ENCODE measurements at regions not wholly inside any gene's neighbourhood (a gene's known extent, or its start where the extent isn't known, plus 50 kb on each side); places are given as distances from the start of the nearest gene placed in this dataset.
A peak's percentile ranks its signal among the peaks of the same experiment; 100 is the strongest.

- intact Hi-C loops (cut with micrococcal nuclease), result no loop called here
Measured at GRCh38 chr13:53200498-53201453, 172.2 kb downstream of the OLFM4 start.

DNA sequence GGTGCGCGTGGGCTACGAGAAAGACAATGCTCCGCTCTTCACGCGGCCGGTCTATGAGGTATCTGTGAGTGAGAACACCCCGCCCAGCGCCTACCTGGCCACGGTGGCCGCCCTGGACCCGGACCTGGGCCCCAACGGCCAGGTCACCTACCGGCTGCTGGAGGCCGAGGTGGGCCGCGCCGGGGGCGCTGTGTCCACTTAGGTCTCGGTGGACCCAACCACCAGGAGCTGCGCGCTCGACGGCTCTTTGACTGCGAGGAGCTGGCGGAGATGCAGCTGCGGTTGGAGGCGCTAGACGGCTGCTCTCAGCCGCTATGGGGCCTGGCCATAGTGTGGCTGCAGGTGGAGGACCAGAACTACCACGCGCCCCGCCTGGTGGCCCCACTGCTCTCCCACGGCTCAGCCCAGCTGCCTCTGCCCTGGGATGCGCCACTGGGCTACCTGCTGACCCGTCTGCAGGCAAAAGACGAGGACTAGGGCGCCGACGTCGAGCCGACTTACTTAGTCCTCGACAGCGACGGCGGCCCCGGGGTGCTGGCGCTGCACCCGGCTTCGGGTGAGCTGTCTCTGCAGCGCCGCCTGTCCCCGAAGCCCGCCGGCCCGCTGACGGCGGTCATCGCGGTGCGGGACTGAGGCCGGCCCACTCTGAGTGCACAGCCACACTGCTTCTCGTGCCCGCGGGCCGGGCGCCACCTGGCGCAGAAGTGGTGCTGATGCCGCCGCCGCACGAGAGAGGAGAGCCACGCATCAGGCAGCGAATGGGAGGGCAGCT, 173.0 kb downstream of the OLFM4 start:
- CTCF ChIA-PET, result interaction anchor here (0.6 kb wide), 1 partner anchor 315 kb away, joined by 3 read pairs; no protein-coding TSS in a partner anchor

More at GRCh38 chr13:53200498-53201453, 172.2 kb downstream of the OLFM4 start:
- peaks cover 6% of the 10 kb centered on the region for H3K4me1 Mint-ChIP-seq (ENCODE audit: insufficient read depth, unreplicated experiment)
- CTCF ChIA-PET, result interaction anchor here (0.9 to 2.0 kb wide), 3 partner anchors 9 to 233 kb away, joined by 4 to 7 read pairs (median 4); no protein-coding TSS in a partner anchor
- no peak overlapping the region for H3K4me3 Mint-ChIP-seq (ENCODE audit: unreplicated experiment)
- no peak for DNase-seq (ENCODE audit: unreplicated experiment)
- H3K9me3 Mint-ChIP-seq (ENCODE audit: unreplicated experiment), result no peaks in the 10 kb centered on the region
- BruUV-seq (replicated peaks), result no TSS peak
- TF ChIP-seq CTCF (IDR thresholded peaks at IDR 0.05; ENCODE audit: unreplicated experiment), result no peak
- no peaks in the 10 kb centered on the region for H3K36me3 Mint-ChIP-seq (ENCODE audit: insufficient read depth, unreplicated experiment)
- POLR2A ChIA-PET, result no interaction called here
- no peaks in the 10 kb centered on the region for H3K27me3 Mint-ChIP-seq (ENCODE audit: insufficient read depth, unreplicated experiment)
- no peak overlapping the region for H3K27ac Mint-ChIP-seq (ENCODE audit: low read depth, unreplicated experiment)

DNA sequence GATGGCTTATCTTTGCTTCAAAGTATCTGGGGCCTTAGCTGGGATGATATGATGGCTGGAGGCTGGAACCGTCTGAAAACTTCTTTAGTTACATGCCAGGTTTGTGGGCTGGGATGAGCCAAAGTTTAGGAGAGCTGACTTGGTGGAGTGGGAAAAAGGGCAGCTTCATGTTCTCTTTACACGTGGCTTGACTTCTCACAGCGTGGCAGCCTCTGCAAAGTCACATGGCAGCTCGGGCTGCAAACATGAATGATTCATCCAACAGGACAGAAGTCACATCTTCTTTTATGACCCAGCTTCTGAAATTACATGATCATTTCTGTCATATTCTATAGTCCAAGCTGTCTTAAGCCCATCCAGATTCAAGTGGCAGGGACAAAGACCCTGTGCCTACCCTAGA, 176.0 kb downstream of the OLFM4 start:
- DNase-seq (ENCODE audit: unreplicated experiment), result no peak
- BruUV-seq (replicated peaks), result no TSS peak
- Mint-ChIP-seq H3K4me3 (ENCODE audit: unreplicated experiment) (no peak overlapping the region), H3K36me3 (ENCODE audit: insufficient read depth, unreplicated experiment) (no peaks in the 10 kb centered on the region), H3K9me3 (ENCODE audit: unreplicated experiment) (no peaks in the 10 kb centered on the region), H3K4me1 (ENCODE audit: insufficient read depth, unreplicated experiment) (peaks cover 6% of the 10 kb centered on the region), H3K27ac (ENCODE audit: low read depth, unreplicated experiment) (no peak overlapping the region), H3K27me3 (ENCODE audit: insufficient read depth, unreplicated experiment) (peaks cover 12% of the 10 kb centered on the region)
- no peak for TF ChIP-seq CTCF (IDR thresholded peaks at IDR 0.05; ENCODE audit: unreplicated experiment)
- intact Hi-C loops (cut with micrococcal nuclease), result no loop called here
- CTCF ChIA-PET, result no interaction called here
- POLR2A ChIA-PET, result interaction anchor here (1.0 kb wide), 1 partner anchor 22 kb away, joined by 5 read pairs; no protein-coding TSS in a partner anchor

More for the DNA sequence above, 173.0 kb downstream of the OLFM4 start:
- no peak overlapping the region for H3K27ac Mint-ChIP-seq (ENCODE audit: low read depth, unreplicated experiment)
- intact Hi-C loops (cut with micrococcal nuclease), result no loop called here
- BruUV-seq (replicated peaks), result no TSS peak
- no peak for DNase-seq (ENCODE audit: unreplicated experiment)
- no peak for TF ChIP-seq CTCF (IDR thresholded peaks at IDR 0.05; ENCODE audit: unreplicated experiment)
- H3K4me1 Mint-ChIP-seq (ENCODE audit: insufficient read depth, unreplicated experiment), result peaks cover 6% of the 10 kb centered on the region
- no peaks in the 10 kb centered on the region for H3K9me3 Mint-ChIP-seq (ENCODE audit: unreplicated experiment)
- POLR2A ChIA-PET, result no interaction called here
- H3K27me3 Mint-ChIP-seq (ENCODE audit: insufficient read depth, unreplicated experiment), result no peaks in the 10 kb centered on the region
- no peaks in the 10 kb centered on the region for H3K36me3 Mint-ChIP-seq (ENCODE audit: insufficient read depth, unreplicated experiment)
- H3K4me3 Mint-ChIP-seq (ENCODE audit: unreplicated experiment), result no peak overlapping the region

- Mint-ChIP-seq H3K27ac (ENCODE audit: low read depth, unreplicated experiment) (no peak overlapping the region), H3K27me3 (ENCODE audit: insufficient read depth, unreplicated experiment) (peaks cover 12% of the 10 kb centered on the region), H3K36me3 (ENCODE audit: insufficient read depth, unreplicated experiment) (no peaks in the 10 kb centered on the region), H3K4me1 (ENCODE audit: insufficient read depth, unreplicated experiment) (peaks cover 6% of the 10 kb centered on the region), H3K9me3 (ENCODE audit: unreplicated experiment) (no peaks in the 10 kb centered on the region), H3K4me3 (ENCODE audit: unreplicated experiment) (no peak overlapping the region)
- peak; percentile 43 for TF ChIP-seq CTCF (IDR thresholded peaks at IDR 0.05; ENCODE audit: unreplicated experiment)
- ChIA-PET POLR2A (no interaction called here), CTCF (interaction anchor here (0.7 to 1.6 kb wide), 6 partner anchors 8 to 352 kb away, joined by 3 to 6 read pairs (median 4); no protein-coding TSS in a partner anchor)
- no TSS peak for BruUV-seq (replicated peaks)
- DNase-seq (ENCODE audit: unreplicated experiment), result peak; percentile 32
- intact Hi-C loops (cut with micrococcal nuclease), result no loop called here
Measured at GRCh38 chr13:53206455-53206854, 177.8 kb downstream of the OLFM4 start.

Data from MCF 10A (cell line).